Endothelial cell of umbilical vein (primary cell): ENCODE measurements at regions not wholly inside any gene's neighbourhood (a gene's known extent, or its start where the extent isn't known, plus 50 kb on each side); places are given as distances from the start of the nearest gene placed in this dataset.

Experiments used
- BruUV-seq: library from RNA; stranded (reverse); fragments of 400-500 nt; replicated peaks from 2 replicates; lab custom pipeline; 2021; lab: Mats Ljungman, UMichigan
- CTCF ChIA-PET: fragments of 300-600, 350-600 bp; sonication (Branson Sonifier 250); formaldehyde crosslinking; loops from one replicate; lab custom pipeline; 2021; ENCODE audit warnings: antibody characterized with exemption, inconsistent platforms; lab: Charles Lee
- POLR2A ChIA-PET: fragments of 300-600, 350-600 bp; sonication (Branson Sonifier 250); formaldehyde crosslinking; loops from one replicate; lab custom pipeline; 2021; ENCODE audit warnings: antibody characterized with exemption, inconsistent platforms; lab: Charles Lee
- DNase-seq: peaks from one replicate; pipeline ENCODE4 v3.0.0-alpha.2; 2011; ENCODE audit warnings: low read depth, low spot score
- FAIRE-seq: peaks from 2 replicates; lab custom pipeline; 2011; peaks lifted over from hg19 to GRCh38; lab: Jason Lieb, UNC
- H2AFZ ChIP-seq: 2 replicates; pipeline ENCODE4 v1.6.0; 2012; ENCODE audit warnings: low read depth, low read length, control low read depth, inconsistent platforms
- H3K27ac ChIP-seq: 2 replicates; pipeline ENCODE4 v1.5.1; 2011; ENCODE audit warnings: low read depth, mild to moderate bottlenecking, control low read depth, low read length, moderate library complexity; ENCODE audit not compliant: insufficient read depth
- H3K27me3 ChIP-seq, 2 experiments: 2 replicates each; pipeline versions ENCODE4 v1.6.0 to v1.6.1; 2011; ENCODE audit warnings: low read length in 2 of 2, mixed read lengths in 1 of 2; ENCODE audit not compliant: control insufficient read depth in 2 of 2, insufficient read depth in 2 of 2
- H3K36me3 ChIP-seq, 2 experiments: 2 replicates in 1 of 2; 3 replicates in 1 of 2; pipeline ENCODE4 v1.5.1; 2011; ENCODE audit warnings: low read length in 2 of 2, mild to moderate bottlenecking in 1 of 2, moderate library complexity in 1 of 2; ENCODE audit not compliant: control insufficient read depth in 2 of 2, insufficient read depth in 2 of 2; ENCODE audit errors: extremely low read depth in 1 of 2
- H3K4me1 ChIP-seq: 3 replicates; pipeline ENCODE4 v1.5.1; 2011; ENCODE audit warnings: mild to moderate bottlenecking, low read length; ENCODE audit not compliant: control insufficient read depth, insufficient read depth; ENCODE audit errors: extremely low read depth
- H3K4me2 ChIP-seq: 2 replicates; pipeline ENCODE4 v1.6.1; 2011; ENCODE audit warnings: low read length, control low read depth, mixed read lengths; ENCODE audit not compliant: insufficient read depth
- H3K4me3 ChIP-seq, 3 experiments: fragments of 200-600 bp in 1 of 3; sonication (generic), shearing (Covaris generic) in 1 of 3; replicated peaks in 1 of 3; 2 replicates each; pipeline ENCODE4 v1.5.1; 2011 to 2016; ENCODE audit warnings: control low read depth in 3 of 3, low read length in 3 of 3, mild to moderate bottlenecking in 2 of 3, inconsistent platforms in 1 of 3, low read depth in 1 of 3, moderate library complexity in 1 of 3; ENCODE audit not compliant: insufficient read depth in 1 of 3
- H3K79me2 ChIP-seq: 2 replicates; pipeline ENCODE4 v1.6.0; 2012; ENCODE audit warnings: low read length, inconsistent platforms; ENCODE audit not compliant: control insufficient read depth, insufficient read depth
- H3K9ac ChIP-seq: replicated peaks from 2 replicates; pipeline ENCODE3; 2011; ENCODE audit warnings: low read length, control low read depth; ENCODE audit not compliant: insufficient read depth; ENCODE audit errors: extremely low read depth
- H3K9me1 ChIP-seq: replicated peaks from 3 replicates; pipeline ENCODE4 v1.6.0; 2011; ENCODE audit warnings: mild to moderate bottlenecking, low read length; ENCODE audit not compliant: control insufficient read depth, insufficient read depth; ENCODE audit errors: extremely low read depth
- H3K9me3 ChIP-seq: replicated peaks from 2 replicates; pipeline ENCODE4 v1.5.1; 2012; ENCODE audit warnings: low read length, inconsistent platforms; ENCODE audit not compliant: control insufficient read depth, insufficient read depth
- H4K20me1 ChIP-seq: replicated peaks from 2 replicates; pipeline ENCODE3; 2011; ENCODE audit warnings: mild to moderate bottlenecking, low read length; ENCODE audit not compliant: control insufficient read depth, insufficient read depth; ENCODE audit errors: extremely low read depth
- EZH2 ChIP-seq: IDR thresholded peaks from 2 replicates; pipeline ENCODE4 v1.6.1; 2012; ENCODE audit warnings: borderline replicate concordance, low read depth, mild to moderate bottlenecking, moderate library complexity, low read length, inconsistent platforms; ENCODE audit not compliant: severe bottlenecking
- FOS ChIP-seq: IDR thresholded peaks from 2 replicates; pipeline ENCODE4 v1.6.1; 2011; ENCODE audit warnings: mild to moderate bottlenecking, low read length, moderate library complexity, borderline replicate concordance; ENCODE audit not compliant: insufficient read depth
- JUN ChIP-seq: IDR thresholded peaks from 2 replicates; pipeline ENCODE4 v1.6.1; 2011; ENCODE audit warnings: borderline replicate concordance, low read depth; ENCODE audit not compliant: insufficient read length, insufficient read depth
- MYC ChIP-seq: IDR thresholded peaks from one replicate; pipeline ENCODE4 v1.6.1; 2011; ENCODE audit warnings: mild to moderate bottlenecking, low read depth, low read length
- POLR2AphosphoS5 ChIP-seq: IDR thresholded peaks from 2 replicates; pipeline ENCODE4 v1.6.1; 2012; ENCODE audit warnings: low read depth, mild to moderate bottlenecking, control low read depth, low read length, moderate library complexity; ENCODE audit not compliant: insufficient read depth
- dilution Hi-C: fragments of 300-500 bp; cut with MboI; formaldehyde crosslinking; loops from one replicate; pipeline ENCODE4 v1.15.0; 2019; ENCODE audit warnings: low sequenced_read_pairs; ENCODE audit not compliant: extremely low pct_ligation_motif_present
- intact Hi-C: fragments of 100-400 bp; cut with micrococcal nuclease; formaldehyde crosslinking; loops from one replicate; pipeline ENCODE4 v1.10.0; 2022
- TF ChIP-seq, protein P1 (sequence below), 2 donors: IDR thresholded peaks; 1 replicate in 1 of 2; 2 replicates in 1 of 2; pipeline ENCODE4 v1.5.1; 2011; ENCODE audit warnings: low read length in 2 of 2, mild to moderate bottlenecking in 2 of 2, moderate library complexity in 2 of 2, control low read depth in 1 of 2, inconsistent platforms in 1 of 2, low read depth in 1 of 2; ENCODE audit not compliant: insufficient read depth in 1 of 2; ENCODE audit errors: extremely low read depth in 1 of 2

- no peak overlapping the region for H3K27ac ChIP-seq
- no TSS peak for BruUV-seq
- no peak overlapping the region for H3K4me2 ChIP-seq
- no peaks in the 10 kb centered on the region for H3K79me2 ChIP-seq
- no peaks in the 10 kb centered on the region for H3K36me3 ChIP-seq
- no peaks in the 10 kb centered on the region for H3K9me3 ChIP-seq
- FAIRE-seq (no peak), DNase-seq (no peak)
- no peaks in the 10 kb centered on the region for H4K20me1 ChIP-seq
- no peak overlapping the region for H2AFZ ChIP-seq
- H3K4me3 ChIP-seq = no peak overlapping the region
- ChIA-PET CTCF (no interaction called here), POLR2A (no interaction called here)
- H3K27me3 ChIP-seq = no peaks in the 10 kb centered on the region
- TF ChIP-seq FOS (no peak), POLR2AphosphoS5 (no peak), JUN (no peak), MYC (no peak), EZH2 (no peak)
- TF ChIP-seq, protein P1, sequence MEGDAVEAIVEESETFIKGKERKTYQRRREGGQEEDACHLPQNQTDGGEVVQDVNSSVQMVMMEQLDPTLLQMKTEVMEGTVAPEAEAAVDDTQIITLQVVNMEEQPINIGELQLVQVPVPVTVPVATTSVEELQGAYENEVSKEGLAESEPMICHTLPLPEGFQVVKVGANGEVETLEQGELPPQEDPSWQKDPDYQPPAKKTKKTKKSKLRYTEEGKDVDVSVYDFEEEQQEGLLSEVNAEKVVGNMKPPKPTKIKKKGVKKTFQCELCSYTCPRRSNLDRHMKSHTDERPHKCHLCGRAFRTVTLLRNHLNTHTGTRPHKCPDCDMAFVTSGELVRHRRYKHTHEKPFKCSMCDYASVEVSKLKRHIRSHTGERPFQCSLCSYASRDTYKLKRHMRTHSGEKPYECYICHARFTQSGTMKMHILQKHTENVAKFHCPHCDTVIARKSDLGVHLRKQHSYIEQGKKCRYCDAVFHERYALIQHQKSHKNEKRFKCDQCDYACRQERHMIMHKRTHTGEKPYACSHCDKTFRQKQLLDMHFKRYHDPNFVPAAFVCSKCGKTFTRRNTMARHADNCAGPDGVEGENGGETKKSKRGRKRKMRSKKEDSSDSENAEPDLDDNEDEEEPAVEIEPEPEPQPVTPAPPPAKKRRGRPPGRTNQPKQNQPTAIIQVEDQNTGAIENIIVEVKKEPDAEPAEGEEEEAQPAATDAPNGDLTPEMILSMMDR (IDR thresholded peaks at IDR 0.05; ENCODE audit: extremely low read depth in 1 of 2, insufficient read depth in 1 of 2, low read depth in 1 of 2, low read length in 2 of 2) = no peak
- H3K4me1 ChIP-seq = no peaks in the 10 kb centered on the region
- H3K9me1 ChIP-seq = no peaks in the 10 kb centered on the region
- no peak overlapping the region for H3K9ac ChIP-seq
- dilution Hi-C loops (no loop called here), intact Hi-C loops (loop anchor here (10.0 kb wide), 1 partner anchor 61 kb away; no protein-coding TSS in a partner anchor)
Observed at GRCh38 chr9:2936221-2936620, 92.3 kb upstream of the PUM3 start.

GRCh38 chr9:2934883-2935282 is 91.0 kb upstream of the PUM3 start:
- dilution Hi-C loops = no loop called here
- H3K4me3 ChIP-seq = no peak overlapping the region
- H2AFZ ChIP-seq = no peak overlapping the region
- no peaks in the 10 kb centered on the region for H3K79me2 ChIP-seq
- no peaks in the 10 kb centered on the region for H3K9me1 ChIP-seq
- POLR2A ChIA-PET = no interaction called here
- DNase-seq (no peak), FAIRE-seq (no peak)
- no peak overlapping the region for H3K9ac ChIP-seq
- no peaks in the 10 kb centered on the region for H3K27me3 ChIP-seq
- BruUV-seq = no TSS peak
- H3K4me1 ChIP-seq = no peaks in the 10 kb centered on the region
- TF ChIP-seq EZH2 = no peak
- TF ChIP-seq MYC = no peak
- H4K20me1 ChIP-seq = no peaks in the 10 kb centered on the region
- CTCF ChIA-PET = no interaction called here
- H3K9me3 ChIP-seq = no peaks in the 10 kb centered on the region
- no peaks in the 10 kb centered on the region for H3K36me3 ChIP-seq
- no peak overlapping the region for H3K4me2 ChIP-seq
- no peak overlapping the region for H3K27ac ChIP-seq
- intact Hi-C loops = loop anchor here (10.0 kb wide), 1 partner anchor 60 kb away; no protein-coding TSS in a partner anchor
